Activated CD4-positive, alpha-beta T cell treated with anti-CD3 and anti-CD28 coated beads, Interleukin-2, amount 10 ng/mL, durations not matched to agents 24 days and 14 days (primary cell): ENCODE measurements at regions not wholly inside any gene's neighbourhood (a gene's known extent, or its start where the extent isn't known, plus 50 kb on each side); places are given as distances from the start of the nearest gene placed in this dataset.
"Not testable (repeated sequence)": the region's sequence is repeated elsewhere in the genome, so short reads cannot be mapped to it uniquely, and the experiment has no call there.

Source experiments
- DNase-seq: peaks from one replicate; pipeline ENCODE4 v3.0.0; 2022
- H3K27ac Mint-ChIP-seq: one replicate; pipeline ENCODE4 v1.8.0; 2022; ENCODE audit warnings: mild to moderate bottlenecking, mixed read lengths
- H3K27me3 Mint-ChIP-seq: one replicate; pipeline ENCODE4 v1.8.0; 2022; ENCODE audit warnings: mixed read lengths
- H3K36me3 Mint-ChIP-seq: one replicate; pipeline ENCODE4 v1.8.0; 2022; ENCODE audit warnings: low read depth, mild to moderate bottlenecking, mixed read lengths
- H3K4me1 Mint-ChIP-seq: one replicate; pipeline ENCODE4 v1.8.0; 2021; ENCODE audit warnings: mixed read lengths
- H3K4me3 Mint-ChIP-seq: one replicate; pipeline ENCODE4 v1.8.0; 2022; ENCODE audit warnings: mild to moderate bottlenecking, moderate library complexity, mixed read lengths
- H3K9me3 Mint-ChIP-seq: one replicate; pipeline ENCODE4 v1.8.0; 2021; ENCODE audit warnings: mixed read lengths
- intact Hi-C: fragments of 100-400 bp; cut with micrococcal nuclease; formaldehyde crosslinking; loops from one replicate; pipeline ENCODE4 v1.15.1; 2023

DNA sequence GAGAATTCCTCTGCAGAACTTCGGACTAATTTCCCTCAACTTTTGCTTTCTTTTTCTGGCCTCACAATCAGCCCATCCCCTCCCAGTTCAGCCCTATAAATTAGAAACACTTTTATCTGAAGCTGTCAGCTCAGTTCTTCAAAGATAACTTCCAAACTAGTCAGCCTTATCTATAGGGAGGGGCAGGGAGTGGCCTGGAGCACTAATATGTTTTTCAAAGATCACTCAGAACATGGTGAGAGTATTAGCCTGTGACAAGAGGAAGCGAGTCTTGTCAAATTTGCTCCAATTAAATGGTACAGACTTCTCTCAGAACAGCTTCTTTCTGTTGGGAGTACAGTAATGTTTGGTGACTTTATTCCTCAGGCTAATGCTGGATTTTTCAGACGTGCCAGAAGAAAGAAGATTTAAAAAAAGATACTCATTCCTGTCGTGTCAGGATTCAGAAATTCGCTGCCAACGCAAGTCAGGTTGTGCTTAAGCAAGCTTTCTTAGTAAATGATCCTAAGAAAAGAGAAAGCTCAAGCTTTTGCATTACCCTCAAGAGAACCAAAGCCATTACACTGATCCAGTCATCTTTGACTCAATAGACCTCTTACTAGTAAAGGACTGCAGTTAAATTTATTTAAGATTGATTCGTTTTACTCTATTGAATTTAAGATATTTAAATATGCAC lies 1033.6 kb downstream of the SLITRK5 start:
- Mint-ChIP-seq H3K4me3 (peak overlapping the region; percentile 33), H3K27ac (no peak overlapping the region), H3K4me1 (no peaks in the 10 kb centered on the region), H3K36me3 (no peaks in the 10 kb centered on the region), H3K9me3 (peaks cover 8% of the 10 kb centered on the region), H3K27me3 (no peaks in the 10 kb centered on the region)
- DNase-seq: no peak
- intact Hi-C loops: no loop called here

DNA sequence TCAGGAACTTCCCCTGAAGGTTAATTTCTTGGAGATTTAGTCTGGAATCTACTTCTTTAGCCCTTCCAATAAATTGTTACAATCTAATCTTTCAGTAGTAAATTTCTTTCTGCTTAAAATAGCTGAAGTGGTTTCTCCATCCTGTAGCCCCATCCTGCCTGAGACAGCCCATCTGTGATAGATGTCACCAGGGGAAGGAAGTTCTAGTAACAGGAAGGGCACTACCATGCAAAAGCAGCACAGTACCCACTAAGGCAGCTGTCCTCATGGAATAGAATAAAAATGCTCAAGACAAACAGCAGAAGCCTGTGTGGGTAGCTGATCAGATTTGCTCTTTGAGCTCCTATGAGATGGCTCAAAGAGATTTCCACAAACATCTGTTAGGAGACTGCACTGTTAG lies 1036.5 kb downstream of the SLITRK5 start:
- H3K36me3 Mint-ChIP-seq: no peaks in the 10 kb centered on the region
- no peak overlapping the region for H3K27ac Mint-ChIP-seq
- no peak for DNase-seq
- no peak overlapping the region for H3K4me3 Mint-ChIP-seq
- peaks cover 8% of the 10 kb centered on the region for H3K9me3 Mint-ChIP-seq
- H3K4me1 Mint-ChIP-seq: no peaks in the 10 kb centered on the region
- no peaks in the 10 kb centered on the region for H3K27me3 Mint-ChIP-seq
- intact Hi-C loops: no loop called here

DNA sequence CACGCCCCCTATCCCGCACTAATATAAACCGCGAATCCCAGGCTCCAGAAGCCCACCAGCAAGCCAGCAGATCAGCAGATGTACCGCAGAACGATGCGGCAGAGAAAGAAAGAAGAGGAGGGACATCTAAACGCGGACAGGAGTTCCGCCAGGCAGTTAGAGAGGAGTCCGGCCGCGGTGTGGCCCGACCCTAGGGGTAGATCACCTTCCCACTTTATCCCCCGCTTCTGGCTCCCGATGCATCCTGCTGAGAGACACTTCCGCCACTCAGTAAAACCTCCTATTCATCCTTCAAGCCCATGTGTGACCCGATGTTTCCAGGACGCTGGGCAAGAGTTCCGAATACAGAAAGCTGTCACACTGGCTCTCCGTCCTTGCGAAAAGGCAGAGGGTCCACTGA lies 1046.8 kb downstream of the SLITRK5 start:
- intact Hi-C loops: no loop called here
- no peak for DNase-seq
- no peak overlapping the region for H3K4me3 Mint-ChIP-seq
- H3K9me3 Mint-ChIP-seq: no peaks in the 10 kb centered on the region
- H3K27ac Mint-ChIP-seq: no peak overlapping the region
- no peaks in the 10 kb centered on the region for H3K27me3 Mint-ChIP-seq
- H3K36me3 Mint-ChIP-seq: no peaks in the 10 kb centered on the region
- H3K4me1 Mint-ChIP-seq: no peaks in the 10 kb centered on the region

DNA sequence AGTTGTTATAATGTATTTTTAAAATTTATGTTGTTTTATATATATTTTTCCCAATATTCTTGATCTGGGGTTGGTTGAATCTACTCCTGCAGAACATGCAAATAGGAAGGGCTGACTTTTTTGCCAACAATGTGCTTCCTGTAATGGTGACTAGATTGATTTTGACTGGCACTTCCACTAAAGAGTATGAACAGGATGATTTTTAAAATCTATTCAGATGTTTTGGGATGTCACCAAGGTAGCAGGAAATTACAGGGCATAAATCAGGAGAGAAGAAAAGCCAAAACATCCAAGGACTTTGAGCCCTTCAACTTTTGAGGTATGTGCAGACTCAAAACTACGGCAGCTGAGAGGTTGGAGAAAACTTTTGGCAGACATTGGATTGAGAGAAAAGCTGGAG lies 1047.6 kb downstream of the SLITRK5 start:
- no peaks in the 10 kb centered on the region for H3K27me3 Mint-ChIP-seq
- H3K4me3 Mint-ChIP-seq: no peak overlapping the region
- peaks cover 5% of the 10 kb centered on the region for H3K9me3 Mint-ChIP-seq
- H3K36me3 Mint-ChIP-seq: no peaks in the 10 kb centered on the region
- no peak for DNase-seq
- intact Hi-C loops: no loop called here
- H3K27ac Mint-ChIP-seq: no peak overlapping the region
- no peaks in the 10 kb centered on the region for H3K4me1 Mint-ChIP-seq

DNA sequence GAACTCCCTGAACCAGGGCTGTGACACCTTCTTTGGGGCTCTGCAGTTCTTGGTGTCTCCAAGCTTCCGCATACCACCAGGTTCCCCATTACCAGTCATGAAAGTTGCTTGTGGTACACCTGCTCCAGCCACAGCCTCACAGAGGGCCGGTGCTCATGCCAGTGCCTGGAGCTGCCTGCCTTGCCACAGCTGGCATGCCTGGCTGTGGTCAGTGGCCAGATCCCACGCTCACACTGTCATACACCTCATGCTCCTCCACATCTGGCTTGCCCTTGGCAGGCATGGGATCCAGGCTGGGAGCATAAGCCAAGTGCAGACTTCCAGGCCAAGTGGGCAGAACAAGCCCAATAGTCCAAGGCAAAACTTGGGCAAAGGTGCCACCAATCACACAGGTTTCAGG lies 1054.9 kb downstream of the SLITRK5 start:
- no peak for DNase-seq
- intact Hi-C loops: no loop called here
- H3K4me1 Mint-ChIP-seq: no peaks in the 10 kb centered on the region
- H3K9me3 Mint-ChIP-seq: peaks cover 5% of the 10 kb centered on the region
- H3K4me3 Mint-ChIP-seq: no peak overlapping the region
- H3K27me3 Mint-ChIP-seq: no peaks in the 10 kb centered on the region
- no peak overlapping the region for H3K27ac Mint-ChIP-seq
- H3K36me3 Mint-ChIP-seq: no peaks in the 10 kb centered on the region

DNA sequence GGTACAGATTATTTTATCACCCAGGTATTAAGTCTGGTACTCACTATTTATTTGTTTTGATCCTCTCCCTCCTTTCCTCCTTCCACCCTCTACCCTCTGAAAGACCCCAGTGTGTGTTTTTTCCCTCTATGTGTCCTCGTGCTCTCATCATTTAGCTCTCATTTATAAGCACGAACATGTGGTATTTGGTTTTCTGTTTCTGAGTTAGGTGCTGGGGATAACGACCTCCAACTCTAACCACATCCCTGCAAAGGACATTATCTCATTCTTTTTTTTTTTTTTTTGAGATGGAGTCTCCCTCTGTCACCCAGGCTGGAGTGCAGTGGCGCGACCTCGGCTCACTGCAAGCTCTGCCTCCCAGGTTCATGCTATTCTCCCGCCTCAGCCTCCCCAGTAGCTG lies 1056.1 kb downstream of the SLITRK5 start:
- H3K36me3 Mint-ChIP-seq, H3K27me3 Mint-ChIP-seq, H3K27ac Mint-ChIP-seq, DNase-seq, H3K4me1 Mint-ChIP-seq, intact Hi-C loops, H3K4me3 Mint-ChIP-seq, H3K9me3 Mint-ChIP-seq: not testable (repeated sequence)

DNA sequence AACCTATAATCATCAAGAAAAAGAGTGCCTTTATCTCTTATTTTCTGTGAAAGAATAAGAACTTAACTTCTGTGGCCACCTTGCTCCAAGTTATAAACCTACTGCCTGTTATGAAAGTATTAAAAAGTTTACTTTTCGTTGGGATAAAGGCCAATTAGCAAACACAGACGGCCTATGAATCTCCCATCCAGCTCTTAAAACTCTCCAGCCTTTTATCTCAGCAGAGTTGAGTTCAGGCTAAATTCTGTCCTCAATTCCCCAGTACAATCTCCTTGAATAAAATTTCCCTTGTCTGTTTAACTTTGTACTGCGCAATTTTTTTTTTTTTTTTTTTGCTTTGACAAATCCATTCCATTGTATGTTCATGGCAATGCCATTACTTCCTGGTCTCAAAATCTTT lies 1058.4 kb downstream of the SLITRK5 start:
- DNase-seq: no peak
- Mint-ChIP-seq H3K4me3 (no peak overlapping the region), H3K36me3 (no peaks in the 10 kb centered on the region), H3K4me1 (no peaks in the 10 kb centered on the region), H3K9me3 (no peaks in the 10 kb centered on the region), H3K27me3 (no peaks in the 10 kb centered on the region), H3K27ac (no peak overlapping the region)
- intact Hi-C loops: no loop called here

DNA sequence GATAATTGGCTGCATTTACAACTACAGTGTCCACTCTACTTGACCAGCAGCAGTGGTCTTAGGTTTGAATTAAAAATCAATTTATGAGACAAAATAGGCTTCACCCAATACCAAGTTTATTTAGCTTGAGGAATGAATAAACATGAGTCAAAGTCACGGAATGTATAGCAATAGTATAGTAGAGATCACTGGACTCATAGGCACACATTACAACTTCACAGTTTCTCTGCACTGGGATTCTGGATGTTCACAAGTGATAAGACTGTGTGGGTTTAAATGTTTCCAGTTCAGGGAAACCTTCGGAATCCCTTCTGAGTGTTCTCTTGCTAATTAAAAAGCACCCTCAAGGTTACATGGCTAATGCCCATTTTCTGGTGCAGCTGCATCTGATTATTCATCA lies 1064.9 kb downstream of the SLITRK5 start:
- Mint-ChIP-seq H3K9me3 (no peaks in the 10 kb centered on the region), H3K27ac (no peak overlapping the region), H3K4me3 (no peak overlapping the region), H3K27me3 (no peaks in the 10 kb centered on the region), H3K4me1 (no peaks in the 10 kb centered on the region), H3K36me3 (no peaks in the 10 kb centered on the region)
- intact Hi-C loops: no loop called here
- DNase-seq: no peak

DNA sequence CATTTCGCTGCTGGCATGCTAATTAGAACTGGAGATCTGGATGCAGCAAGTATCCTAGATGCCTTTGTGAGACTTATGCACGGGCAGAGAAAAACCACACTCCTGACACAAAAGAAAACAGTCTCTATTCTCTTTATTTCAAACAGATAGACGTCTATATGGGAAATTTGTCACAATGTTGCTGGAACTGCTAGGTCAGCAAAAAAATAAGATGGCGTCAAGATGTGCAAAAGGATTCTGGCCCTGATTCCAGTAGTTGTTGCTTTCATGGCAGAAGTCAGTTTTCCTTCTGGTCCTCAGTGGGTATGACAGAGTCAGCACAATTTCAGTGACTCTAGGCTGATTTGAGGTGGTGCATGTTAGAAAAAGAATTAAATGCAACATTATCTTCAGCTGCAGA lies 1068.0 kb downstream of the SLITRK5 start:
- no peak overlapping the region for H3K27ac Mint-ChIP-seq
- no peak overlapping the region for H3K4me3 Mint-ChIP-seq
- DNase-seq: no peak
- no peaks in the 10 kb centered on the region for H3K36me3 Mint-ChIP-seq
- no peaks in the 10 kb centered on the region for H3K4me1 Mint-ChIP-seq
- H3K9me3 Mint-ChIP-seq: no peaks in the 10 kb centered on the region
- no peaks in the 10 kb centered on the region for H3K27me3 Mint-ChIP-seq
- intact Hi-C loops: no loop called here

DNA sequence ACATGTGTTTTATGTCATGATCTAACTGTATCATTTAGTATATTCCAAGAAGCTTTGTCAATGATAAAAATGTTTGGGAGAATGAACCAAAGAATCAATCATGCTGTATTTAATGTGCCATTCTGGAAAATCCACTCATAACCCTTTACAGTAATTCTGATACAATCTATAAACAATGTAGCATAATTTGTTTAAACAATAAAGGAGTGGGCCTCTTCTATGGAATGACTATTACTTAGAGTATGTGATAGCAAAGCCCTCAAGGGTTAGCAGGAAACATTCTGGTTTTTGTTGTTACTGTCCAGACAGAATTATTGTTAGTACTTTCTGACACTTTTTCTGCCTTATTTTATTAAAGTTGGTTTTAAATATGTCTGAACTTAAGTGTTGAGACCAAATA lies 1073.1 kb downstream of the SLITRK5 start:
- H3K9me3 Mint-ChIP-seq: no peaks in the 10 kb centered on the region
- H3K27me3 Mint-ChIP-seq: no peaks in the 10 kb centered on the region
- H3K4me1 Mint-ChIP-seq: no peaks in the 10 kb centered on the region
- intact Hi-C loops: no loop called here
- H3K4me3 Mint-ChIP-seq: no peak overlapping the region
- DNase-seq: no peak
- H3K27ac Mint-ChIP-seq: no peak overlapping the region
- H3K36me3 Mint-ChIP-seq: no peaks in the 10 kb centered on the region

DNA sequence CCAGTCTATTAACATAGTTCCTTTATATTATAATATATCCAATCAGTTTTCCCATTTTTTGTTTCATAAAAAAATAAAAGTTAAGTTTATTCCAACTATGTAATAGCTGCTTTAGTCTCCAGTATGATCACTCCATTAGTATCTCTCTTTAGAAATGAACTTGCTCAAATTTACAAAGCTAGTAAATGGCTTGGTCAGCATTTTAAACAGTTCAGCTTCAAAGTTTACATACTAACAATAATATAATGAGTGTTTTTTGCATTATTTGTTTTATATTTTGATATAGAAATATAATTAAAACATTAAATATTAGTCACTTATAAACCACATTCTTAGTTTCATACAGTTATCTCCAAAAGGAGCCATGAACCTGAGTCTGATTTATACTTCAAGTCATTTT lies 1073.8 kb downstream of the SLITRK5 start:
- intact Hi-C loops: no loop called here
- Mint-ChIP-seq H3K27me3 (no peaks in the 10 kb centered on the region), H3K4me1 (no peaks in the 10 kb centered on the region), H3K36me3 (no peaks in the 10 kb centered on the region), H3K4me3 (no peak overlapping the region), H3K9me3 (no peaks in the 10 kb centered on the region), H3K27ac (no peak overlapping the region)
- DNase-seq: no peak

DNA sequence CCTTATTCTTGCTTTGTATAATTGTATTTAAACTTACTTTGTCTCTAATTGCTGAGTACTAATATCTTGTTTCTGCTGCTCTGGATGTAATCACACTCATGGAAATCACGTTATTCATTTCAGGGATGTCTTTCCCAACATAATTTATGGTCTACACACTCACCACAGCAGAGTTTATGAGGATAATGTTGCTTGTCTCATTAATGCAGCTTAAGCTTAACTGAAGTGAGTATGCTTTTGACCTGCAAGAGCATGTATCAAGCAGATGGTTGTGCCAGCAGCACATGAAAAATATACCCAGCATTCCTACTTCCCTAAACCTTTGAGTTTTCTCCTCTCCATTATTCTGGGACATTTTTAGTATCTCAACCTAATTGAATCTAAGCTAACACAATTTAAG lies 1080.9 kb downstream of the SLITRK5 start:
- DNase-seq: no peak
- intact Hi-C loops: no loop called here
- H3K36me3 Mint-ChIP-seq: no peaks in the 10 kb centered on the region

DNA sequence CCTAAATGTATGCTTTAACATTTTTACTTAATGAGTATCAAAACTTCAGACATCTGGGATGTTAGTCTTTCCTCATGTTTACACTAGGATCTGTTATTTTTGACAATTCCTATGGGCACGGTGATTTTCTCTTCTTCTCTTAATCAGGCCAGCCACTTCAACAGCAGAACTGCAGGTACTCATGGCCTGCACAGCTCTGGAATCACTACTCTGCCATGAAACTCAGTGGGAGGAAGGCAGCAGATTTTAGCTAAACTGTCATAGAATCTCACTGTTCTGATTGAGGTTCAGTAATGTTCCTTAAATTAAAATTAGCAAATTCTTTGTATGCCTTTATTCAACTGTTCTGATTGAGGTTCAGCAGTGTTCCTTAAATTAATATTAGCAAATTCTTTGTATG lies 1083.0 kb downstream of the SLITRK5 start:
- intact Hi-C loops: no loop called here
- no peaks in the 10 kb centered on the region for H3K36me3 Mint-ChIP-seq
- no peak overlapping the region for H3K27ac Mint-ChIP-seq
- H3K4me1 Mint-ChIP-seq: no peaks in the 10 kb centered on the region
- H3K9me3 Mint-ChIP-seq: no peaks in the 10 kb centered on the region
- DNase-seq: no peak
- H3K27me3 Mint-ChIP-seq: no peaks in the 10 kb centered on the region
- H3K4me3 Mint-ChIP-seq: no peak overlapping the region

More for the DNA sequence above, 1080.9 kb downstream of the SLITRK5 start:
- Mint-ChIP-seq H3K4me1 (no peaks in the 10 kb centered on the region), H3K27ac (no peak overlapping the region), H3K27me3 (no peaks in the 10 kb centered on the region), H3K4me3 (no peak overlapping the region), H3K9me3 (no peaks in the 10 kb centered on the region)

DNA sequence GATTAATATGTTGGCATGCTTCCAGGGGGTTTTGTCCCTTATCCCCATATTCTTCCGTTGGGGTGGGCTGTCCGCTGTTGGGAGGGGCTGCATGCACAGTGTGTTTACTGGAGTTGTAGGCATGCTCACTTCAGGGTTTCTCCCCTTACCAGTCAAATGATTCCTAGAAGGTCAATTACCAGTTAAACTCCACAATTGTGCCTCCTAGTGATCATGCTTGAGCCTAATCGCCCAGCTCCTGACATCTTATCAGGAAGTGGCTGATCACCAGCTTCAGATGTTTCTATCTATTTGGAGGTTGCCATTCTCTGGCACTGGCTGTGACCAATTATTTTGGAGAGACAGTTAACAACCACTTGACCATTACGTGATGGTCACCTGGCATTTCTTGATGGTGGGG lies 1090.0 kb downstream of the SLITRK5 start:
- Mint-ChIP-seq H3K27me3 (no peaks in the 10 kb centered on the region), H3K9me3 (no peaks in the 10 kb centered on the region), H3K36me3 (no peaks in the 10 kb centered on the region), H3K27ac (no peak overlapping the region), H3K4me1 (no peaks in the 10 kb centered on the region), H3K4me3 (no peak overlapping the region)
- intact Hi-C loops: no loop called here
- no peak for DNase-seq

DNA sequence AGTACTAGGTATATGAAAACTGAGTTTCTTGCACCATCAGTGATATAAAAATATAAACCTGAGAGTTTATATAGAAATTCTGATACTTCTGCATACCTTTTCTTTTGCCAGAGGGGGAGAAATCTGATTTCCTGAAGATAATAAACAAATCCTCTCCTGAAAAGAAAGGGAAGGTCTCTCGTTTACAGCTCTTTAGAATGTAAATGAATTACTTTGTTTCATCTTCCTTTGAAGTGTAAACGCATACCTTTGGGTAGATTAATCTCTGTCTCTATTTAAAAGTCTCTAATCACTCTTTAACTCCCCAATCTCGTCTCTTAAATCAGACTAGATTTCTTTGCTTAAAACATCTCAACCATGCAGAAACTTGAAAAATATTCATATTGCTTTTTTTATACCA lies 1092.9 kb downstream of the SLITRK5 start:
- no peaks in the 10 kb centered on the region for H3K9me3 Mint-ChIP-seq
- H3K4me3 Mint-ChIP-seq: no peak overlapping the region
- no peak overlapping the region for H3K27ac Mint-ChIP-seq
- H3K36me3 Mint-ChIP-seq: no peaks in the 10 kb centered on the region
- H3K27me3 Mint-ChIP-seq: no peaks in the 10 kb centered on the region
- intact Hi-C loops: no loop called here
- no peak for DNase-seq
- no peaks in the 10 kb centered on the region for H3K4me1 Mint-ChIP-seq
